Hypothalamus (tissue), 51 donors: ENCODE measurements at regions not wholly inside any gene's neighbourhood (a gene's known extent, or its start where the extent isn't known, plus 50 kb on each side); places are given as distances from the start of the nearest gene placed in this dataset.

ENCODE experiments used
- DNase-seq, 51 donors: peaks; one replicate each; lab custom pipeline; 2025; lab: John Stamatoyannopoulos, UW

GRCh38 chr2:146161256-146161882 lies 1641.5 kb upstream of the ZEB2 start:
- no peak for DNase-seq

GRCh38 chr2:146158072-146158674 lies 1638.3 kb upstream of the ZEB2 start:
- DNase-seq, result no peak

- no peak for DNase-seq
These were observed 1627.6 kb upstream of the ZEB2 start for GRCh38 chr2:146147448-146148012.

- no peak for DNase-seq
These were observed 1624.1 kb upstream of the ZEB2 start for GRCh38 chr2:146143971-146144370.

- DNase-seq, result no peak
These were observed 1618.9 kb upstream of the ZEB2 start for GRCh38 chr2:146138820-146139219.

- no peak for DNase-seq
These were observed 1615.3 kb upstream of the ZEB2 start for GRCh38 chr2:146135245-146135644.

GRCh38 chr2:146131785-146132184 lies 1611.9 kb upstream of the ZEB2 start:
- DNase-seq, result no peak

- DNase-seq, result no peak
These were observed 1611.1 kb upstream of the ZEB2 start for GRCh38 chr2:146131048-146131447.

- DNase-seq, result no peak
These were observed 1610.4 kb upstream of the ZEB2 start for GRCh38 chr2:146130290-146130689.

GRCh38 chr2:146129231-146129630 lies 1609.3 kb upstream of the ZEB2 start:
- DNase-seq, result no peak

- no peak for DNase-seq
These were observed 1608.3 kb upstream of the ZEB2 start for GRCh38 chr2:146128216-146128615.

- no peak for DNase-seq
These were observed 1605.6 kb upstream of the ZEB2 start for GRCh38 chr2:146125551-146125950.

GRCh38 chr2:146124741-146125140 lies 1604.8 kb upstream of the ZEB2 start:
- DNase-seq, result no peak

- DNase-seq, result no peak
These were observed 1603.8 kb upstream of the ZEB2 start for GRCh38 chr2:146123714-146124113.

- DNase-seq, result no peak
These were observed 1603.3 kb upstream of the ZEB2 start for GRCh38 chr2:146123256-146123655.

GRCh38 chr2:146119586-146119985 lies 1599.7 kb upstream of the ZEB2 start:
- no peak for DNase-seq

- DNase-seq, result no peak
These were observed 1589.1 kb upstream of the ZEB2 start for GRCh38 chr2:146108993-146109392.

- DNase-seq, result no peak
These were observed 1574.3 kb upstream of the ZEB2 start for GRCh38 chr2:146094185-146094584.

GRCh38 chr2:146081459-146081858 lies 1561.5 kb upstream of the ZEB2 start:
- no peak for DNase-seq

GRCh38 chr2:146080925-146081324 lies 1561.0 kb upstream of the ZEB2 start:
- no peak for DNase-seq

GRCh38 chr2:146079216-146079615 lies 1559.3 kb upstream of the ZEB2 start:
- no peak for DNase-seq

GRCh38 chr2:146077156-146077555 lies 1557.2 kb upstream of the ZEB2 start:
- DNase-seq, result no peak

- DNase-seq, result no peak
These were observed 1548.1 kb upstream of the ZEB2 start for GRCh38 chr2:146068051-146068450.
